PFSK-1 (cell line): ENCODE measurements at regions not wholly inside any gene's neighbourhood (a gene's known extent, or its start where the extent isn't known, plus 50 kb on each side); places are given as distances from the start of the nearest gene placed in this dataset.

Source experiments
- REST ChIP-seq, 2 experiments: IDR thresholded peaks; 2 replicates each; pipeline versions ENCODE4 v1.6.1 to v1.8.0; 2011 to 2012; ENCODE audit warnings: low read depth in 2 of 2, low read length in 2 of 2, control low read depth in 1 of 2, inconsistent platforms in 1 of 2, mild to moderate bottlenecking in 1 of 2, moderate library complexity in 1 of 2; ENCODE audit not compliant: insufficient read depth in 1 of 2
- SIN3A ChIP-seq: IDR thresholded peaks from 2 replicates; pipeline ENCODE4 v1.6.1; 2012; ENCODE audit warnings: mild to moderate bottlenecking, low read length, moderate library complexity, borderline replicate concordance; ENCODE audit not compliant: insufficient read depth

- TF ChIP-seq REST (IDR thresholded peaks at IDR 0.05; ENCODE audit: insufficient read depth in 1 of 2, low read depth in 2 of 2, low read length in 2 of 2): no peak
- TF ChIP-seq SIN3A: no peak
Observed at GRCh38 chr13:65064967-65065366, 2165.2 kb downstream of the PCDH9 start.
